ENCODE measurements at regions not wholly inside any gene's neighbourhood (a gene's known extent, or its start where the extent isn't known, plus 50 kb on each side); places are given as distances from the start of the nearest gene placed in this dataset.

DNA sequence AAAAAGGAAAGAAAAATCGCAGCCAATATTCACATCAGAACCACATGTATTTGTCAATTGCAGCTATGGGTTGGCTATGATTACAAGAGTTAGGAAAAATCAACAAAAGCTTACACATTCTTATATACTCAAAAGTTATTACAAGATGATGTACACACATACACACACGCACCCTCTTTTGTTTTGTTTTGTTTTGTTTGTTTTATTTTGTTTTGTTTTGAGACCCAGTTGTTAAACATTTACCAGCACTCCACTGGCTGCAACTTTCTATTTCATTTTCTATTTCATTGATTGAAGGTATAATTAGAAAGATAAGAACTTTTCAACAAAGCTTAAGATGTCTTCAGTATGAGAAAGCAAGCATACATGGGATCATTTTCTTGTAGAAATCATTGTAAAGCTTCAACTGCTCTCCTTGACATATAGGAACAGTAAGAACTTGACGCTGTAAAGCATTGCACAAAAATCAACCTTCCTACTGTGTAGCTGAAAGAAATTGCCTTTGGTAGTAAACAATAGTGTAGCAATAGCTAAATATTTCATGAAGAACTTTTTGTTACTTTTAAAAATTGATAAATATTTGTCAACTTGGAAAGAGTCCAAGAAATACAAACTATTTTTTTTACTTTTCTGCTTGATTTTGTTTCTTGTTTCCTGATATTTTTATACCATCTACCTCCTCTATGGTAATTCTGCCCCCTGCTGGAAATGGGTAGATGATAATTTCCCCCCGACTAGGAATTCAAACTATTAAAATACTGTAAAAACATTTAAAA is 205.9 kb downstream of the MBL2 start:
- ATAC-seq (0 out of 2 replicates have a peak, but pooled peaks have one; percentile 60), DNase-seq (ENCODE audit: low read depth, low spot score) (peak; percentile 35)
- no peaks in the 10 kb centered on the region for H3K79me2 ChIP-seq (ENCODE audit: insufficient read depth, low read length)
- no peak overlapping the region for H3K9ac ChIP-seq (ENCODE audit: low read length)
- H3K4me2 ChIP-seq (ENCODE audit: low read length): peak overlapping the region; percentile 20; the same call in 1 of the 2 replicates
- H3K4me1 ChIP-seq (ENCODE audit: control insufficient read depth in 1 of 2, insufficient read depth in 2 of 2, low read length in 2 of 2): peaks cover 3 to 5% of the 10 kb centered on the region in 2 experiments; a peak in 3 of 4 replicates
- intact Hi-C loops (cut with micrococcal nuclease): loop anchor here (1.0 kb wide), 2 partner anchors 75 to 258 kb away; no protein-coding TSS in a partner anchor
- H3K4me3 ChIP-seq (replicated peaks in 1 of 2; ENCODE audit: low read depth in 1 of 2, low read length in 2 of 2): no peak overlapping the region
- peak overlapping the region; percentile 2; the same call in 1 of the 2 replicates for H3K27ac ChIP-seq (ENCODE audit: low read depth, low read length)
- H3K27me3 ChIP-seq (ENCODE audit: insufficient read depth, low read length): no peaks in the 10 kb centered on the region
- RAD21 ChIA-PET (ENCODE audit: low non-redundant PET in 1 of 2, low total read pairs in 2 of 2, uncharacterized antibody in 2 of 2, unreplicated experiment in 2 of 2): interaction anchor here (1.1 to 1.5 kb wide), 2 partner anchors 259 kb away, joined by 6 read pairs; no protein-coding TSS in a partner anchor
- H2AFZ ChIP-seq (ENCODE audit: low read depth, low read length, poor library complexity, severe bottlenecking): peak overlapping the region; percentile 89
- POLR2A ChIA-PET: interaction anchor here (1.2 to 1.3 kb wide), 3 partner anchors 248 to 255 kb away, joined by 3 read pairs; partner anchors contain the start of gene DKK1
- H3K36me3 ChIP-seq (ENCODE audit: control insufficient read depth in 1 of 2, insufficient read depth in 2 of 2, low read length in 2 of 2): no peaks in the 10 kb centered on the region
- BruUV-seq (replicated peaks): no TSS peak
- CTCF ChIA-PET: interaction anchor here (0.8 to 4.3 kb wide), 12 partner anchors 11 to 259 kb away, joined by 3 to 60 read pairs (median 5); partner anchors contain the start of gene DKK1
- TF ChIP-seq, protein P1, sequence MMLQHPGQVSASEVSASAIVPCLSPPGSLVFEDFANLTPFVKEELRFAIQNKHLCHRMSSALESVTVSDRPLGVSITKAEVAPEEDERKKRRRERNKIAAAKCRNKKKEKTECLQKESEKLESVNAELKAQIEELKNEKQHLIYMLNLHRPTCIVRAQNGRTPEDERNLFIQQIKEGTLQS (IDR thresholded peaks at IDR 0.05): no peak
- TF ChIP-seq RAD21 (IDR thresholded peaks at IDR 0.05; ENCODE audit: low read depth): peak; percentile 77
- TF ChIP-seq, protein P2, sequence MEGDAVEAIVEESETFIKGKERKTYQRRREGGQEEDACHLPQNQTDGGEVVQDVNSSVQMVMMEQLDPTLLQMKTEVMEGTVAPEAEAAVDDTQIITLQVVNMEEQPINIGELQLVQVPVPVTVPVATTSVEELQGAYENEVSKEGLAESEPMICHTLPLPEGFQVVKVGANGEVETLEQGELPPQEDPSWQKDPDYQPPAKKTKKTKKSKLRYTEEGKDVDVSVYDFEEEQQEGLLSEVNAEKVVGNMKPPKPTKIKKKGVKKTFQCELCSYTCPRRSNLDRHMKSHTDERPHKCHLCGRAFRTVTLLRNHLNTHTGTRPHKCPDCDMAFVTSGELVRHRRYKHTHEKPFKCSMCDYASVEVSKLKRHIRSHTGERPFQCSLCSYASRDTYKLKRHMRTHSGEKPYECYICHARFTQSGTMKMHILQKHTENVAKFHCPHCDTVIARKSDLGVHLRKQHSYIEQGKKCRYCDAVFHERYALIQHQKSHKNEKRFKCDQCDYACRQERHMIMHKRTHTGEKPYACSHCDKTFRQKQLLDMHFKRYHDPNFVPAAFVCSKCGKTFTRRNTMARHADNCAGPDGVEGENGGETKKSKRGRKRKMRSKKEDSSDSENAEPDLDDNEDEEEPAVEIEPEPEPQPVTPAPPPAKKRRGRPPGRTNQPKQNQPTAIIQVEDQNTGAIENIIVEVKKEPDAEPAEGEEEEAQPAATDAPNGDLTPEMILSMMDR (IDR thresholded peaks at IDR 0.05 in 2 of 3, conservative IDR thresholded peaks at IDR 0.05 in 1 of 3; ENCODE audit: borderline replicate concordance in 1 of 3, insufficient read depth in 1 of 3, low read depth in 2 of 3, low read length in 2 of 3): peak; percentile 48 to 75 (median 58)
- H3K9me3 ChIP-seq (ENCODE audit: control insufficient read depth in 1 of 2, insufficient read depth in 1 of 2, low read depth in 1 of 2, low read length in 2 of 2): no peaks in the 10 kb centered on the region
- H3K9me2 ChIP-seq (ENCODE audit: insufficient read depth): no peaks in the 10 kb centered on the region
- no peaks in the 10 kb centered on the region for H4K20me1 ChIP-seq (ENCODE audit: insufficient read depth)

DNA sequence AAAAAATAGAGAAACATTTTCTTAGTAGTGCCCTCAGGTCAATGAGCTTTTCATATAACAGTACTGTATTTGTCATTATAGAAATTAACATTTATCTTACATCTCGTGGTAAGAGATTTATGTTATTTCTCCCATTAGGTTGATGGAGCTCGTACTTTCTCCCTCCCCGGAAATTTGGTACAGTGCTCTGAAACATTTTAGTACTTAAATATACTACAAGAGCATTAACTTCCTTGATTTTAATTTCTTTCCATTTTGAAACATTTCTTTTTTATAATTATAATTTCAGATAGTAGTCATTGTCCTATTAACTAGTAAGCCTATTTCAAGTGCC is 205.4 kb downstream of the MBL2 start:
- Histone ChIP-seq H3K9me2 (ENCODE audit: insufficient read depth) (no peaks in the 10 kb centered on the region), H3K27me3 (ENCODE audit: insufficient read depth, low read length) (no peaks in the 10 kb centered on the region), H3K9me3 (ENCODE audit: control insufficient read depth in 1 of 2, insufficient read depth in 1 of 2, low read depth in 1 of 2, low read length in 2 of 2) (no peaks in the 10 kb centered on the region), H3K36me3 (ENCODE audit: control insufficient read depth in 1 of 2, insufficient read depth in 2 of 2, low read length in 2 of 2) (no peaks in the 10 kb centered on the region), H3K27ac (ENCODE audit: low read depth, low read length) (no peak overlapping the region), H3K4me1 (ENCODE audit: control insufficient read depth in 1 of 2, insufficient read depth in 2 of 2, low read length in 2 of 2) (peaks cover 3 to 5% of the 10 kb centered on the region in 2 experiments; a peak in 3 of 4 replicates), H3K79me2 (ENCODE audit: insufficient read depth, low read length) (no peaks in the 10 kb centered on the region), H3K4me2 (ENCODE audit: low read length) (no peak overlapping the region), H2AFZ (ENCODE audit: low read depth, low read length, poor library complexity, severe bottlenecking) (peak overlapping the region; percentile 89), H3K9ac (ENCODE audit: low read length) (no peak overlapping the region), H4K20me1 (ENCODE audit: insufficient read depth) (no peaks in the 10 kb centered on the region), H3K4me3 (replicated peaks in 1 of 2; ENCODE audit: low read depth in 1 of 2, low read length in 2 of 2) (no peak overlapping the region)
- ChIA-PET POLR2A (interaction anchor here (1.2 to 1.3 kb wide), 3 partner anchors 248 to 255 kb away, joined by 3 read pairs; partner anchors contain the start of gene DKK1), RAD21 (ENCODE audit: low non-redundant PET in 1 of 2, low total read pairs in 2 of 2, uncharacterized antibody in 2 of 2, unreplicated experiment in 2 of 2) (interaction anchor here (1.1 to 1.5 kb wide), 2 partner anchors 259 to 260 kb away, joined by 6 read pairs; no protein-coding TSS in a partner anchor), CTCF (interaction anchor here (0.8 to 4.3 kb wide), 11 partner anchors 10 to 260 kb away, joined by 3 to 60 read pairs (median 6); partner anchors contain the start of gene DKK1)
- DNase-seq (ENCODE audit: low read depth, low spot score) (no peak), ATAC-seq (no peak)
- no TSS peak for BruUV-seq (replicated peaks)
- TF ChIP-seq CBX3 (IDR thresholded peaks at IDR 0.05; ENCODE audit: low read depth): no peak
- TF ChIP-seq, protein P3, sequence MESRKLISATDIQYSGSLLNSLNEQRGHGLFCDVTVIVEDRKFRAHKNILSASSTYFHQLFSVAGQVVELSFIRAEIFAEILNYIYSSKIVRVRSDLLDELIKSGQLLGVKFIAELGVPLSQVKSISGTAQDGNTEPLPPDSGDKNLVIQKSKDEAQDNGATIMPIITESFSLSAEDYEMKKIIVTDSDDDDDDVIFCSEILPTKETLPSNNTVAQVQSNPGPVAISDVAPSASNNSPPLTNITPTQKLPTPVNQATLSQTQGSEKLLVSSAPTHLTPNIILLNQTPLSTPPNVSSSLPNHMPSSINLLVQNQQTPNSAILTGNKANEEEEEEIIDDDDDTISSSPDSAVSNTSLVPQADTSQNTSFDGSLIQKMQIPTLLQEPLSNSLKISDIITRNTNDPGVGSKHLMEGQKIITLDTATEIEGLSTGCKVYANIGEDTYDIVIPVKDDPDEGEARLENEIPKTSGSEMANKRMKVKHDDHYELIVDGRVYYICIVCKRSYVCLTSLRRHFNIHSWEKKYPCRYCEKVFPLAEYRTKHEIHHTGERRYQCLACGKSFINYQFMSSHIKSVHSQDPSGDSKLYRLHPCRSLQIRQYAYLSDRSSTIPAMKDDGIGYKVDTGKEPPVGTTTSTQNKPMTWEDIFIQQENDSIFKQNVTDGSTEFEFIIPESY (IDR thresholded peaks at IDR 0.05; ENCODE audit: extremely low read depth, insufficient replicate concordance, low read length): no peak
- intact Hi-C loops (cut with micrococcal nuclease): loop anchor here (1.0 kb wide), 2 partner anchors 76 to 259 kb away; no protein-coding TSS in a partner anchor

Measured in HCT116 (cell line).